HG03095 (cell line): ENCODE measurements at regions not wholly inside any gene's neighbourhood (a gene's known extent, or its start where the extent isn't known, plus 50 kb on each side); places are given as distances from the start of the nearest gene placed in this dataset.
"Not testable (repeated sequence)": the region's sequence is repeated elsewhere in the genome, so short reads cannot be mapped to it uniquely, and the experiment has no call there.

Experiments used
- ATAC-seq: cut with Tn5 transposase; IDR thresholded peaks from one replicate; pipeline ENCODE4 v1.9.1; 2021; ENCODE audit warnings: moderate library complexity; ENCODE audit not compliant: unreplicated experiment

DNA sequence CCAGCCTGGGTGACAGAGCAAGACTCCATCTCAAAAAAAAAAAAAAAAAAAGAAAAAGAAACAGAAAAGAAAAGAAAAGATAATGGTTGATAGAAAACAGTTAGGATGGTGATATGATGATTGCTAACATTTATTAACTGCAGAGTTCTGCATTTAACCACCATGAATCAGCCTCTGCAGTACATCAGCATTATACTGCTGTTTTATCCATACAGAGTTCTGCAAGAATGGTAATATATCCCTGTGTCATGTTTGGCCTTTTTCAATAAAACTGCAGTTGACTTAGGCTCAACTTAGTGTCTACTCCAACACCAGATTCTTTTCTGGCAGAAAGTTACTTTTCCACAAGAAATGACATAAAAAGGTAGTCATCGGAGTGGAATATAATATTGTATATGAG, 62.6 kb downstream of the DUSP6 start:
- ATAC-seq: no peak

DNA sequence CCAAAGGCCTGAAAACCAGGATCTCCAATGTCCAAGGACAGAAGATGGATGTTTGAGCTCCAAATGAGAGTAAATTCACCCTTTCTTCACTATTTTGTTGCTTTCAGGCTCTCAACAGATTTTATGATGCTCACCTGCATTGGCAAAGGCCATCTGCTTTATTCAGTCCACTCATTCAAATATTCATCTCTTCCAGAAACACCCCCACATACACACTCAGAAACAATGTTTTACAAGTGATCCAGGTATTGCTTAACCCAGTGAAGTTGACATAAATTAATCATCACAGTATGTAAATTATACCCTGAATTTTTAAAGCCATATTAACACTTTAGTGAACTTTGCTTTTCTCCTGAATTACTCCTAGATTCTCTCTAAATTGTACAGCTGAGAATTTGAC, 63.3 kb downstream of the DUSP6 start:
- ATAC-seq: no peak

DNA sequence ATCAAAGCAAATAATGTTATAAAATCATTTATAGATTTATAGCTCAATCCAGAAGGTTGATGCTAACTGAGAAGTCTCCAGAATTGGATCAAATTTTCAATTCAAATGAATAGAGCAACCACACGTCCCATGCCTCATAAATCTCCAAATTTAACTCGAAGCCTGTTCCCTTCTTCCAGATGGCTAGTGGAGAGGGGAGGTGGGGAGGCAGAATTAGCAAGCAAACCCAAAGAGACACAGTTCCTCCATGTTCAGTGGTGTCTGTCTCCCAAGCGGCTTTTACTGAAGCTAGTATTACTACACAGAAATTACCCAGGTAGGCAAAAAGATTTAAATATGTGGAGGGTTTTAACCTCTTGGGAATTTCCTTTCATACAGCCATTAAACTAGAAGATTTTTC, 65.8 kb downstream of the DUSP6 start:
- no peak for ATAC-seq

DNA sequence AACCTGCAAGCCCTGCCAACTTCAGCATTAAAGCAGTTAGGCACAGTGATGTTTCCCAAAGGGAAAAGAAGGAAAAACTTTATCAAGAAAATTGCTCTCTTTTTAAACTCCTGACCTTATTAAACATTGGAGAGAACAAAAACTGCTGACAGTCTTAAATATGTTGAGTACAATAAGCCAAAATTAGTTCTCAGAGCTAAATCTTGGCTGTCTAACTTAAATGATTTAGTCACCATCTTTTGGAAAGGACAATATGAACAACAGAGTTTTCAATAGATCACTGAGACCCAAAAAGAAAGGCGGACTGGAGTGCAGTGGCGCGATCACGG, 70.8 kb downstream of the DUSP6 start:
- ATAC-seq: no peak

DNA sequence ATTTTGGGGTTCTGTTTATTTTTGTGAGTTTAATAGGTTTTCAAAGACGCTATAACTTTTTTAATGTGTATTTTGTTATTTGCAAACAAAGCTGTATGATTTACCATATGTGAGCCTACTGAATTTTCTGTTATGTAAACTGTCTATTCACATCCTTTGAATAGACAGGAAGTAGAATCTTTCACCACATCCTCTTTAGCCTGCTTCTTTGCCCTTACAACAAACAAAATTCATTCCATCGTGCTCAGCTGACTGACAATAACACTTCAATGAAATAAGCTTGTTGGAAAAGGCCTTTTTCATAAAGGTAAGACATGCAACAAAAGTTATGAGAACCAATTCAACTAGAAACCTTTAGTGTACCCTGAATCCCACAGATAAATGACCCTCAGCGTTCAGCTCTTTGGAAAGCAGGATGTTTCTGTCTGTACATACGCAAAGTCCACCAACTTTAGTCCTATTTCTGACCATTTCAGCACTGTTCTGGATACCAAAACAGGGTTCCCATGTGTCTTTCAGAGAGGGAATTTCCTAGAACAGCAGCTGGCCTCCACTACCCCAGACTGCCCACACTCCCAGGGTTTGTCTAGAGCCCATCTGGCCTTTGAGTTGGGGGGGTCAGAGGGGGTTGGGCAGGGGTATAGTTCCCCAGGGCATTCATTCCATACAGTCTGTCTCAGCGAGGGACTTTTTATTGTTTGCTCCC, 71.3 kb downstream of the DUSP6 start:
- ATAC-seq: no peak

DNA sequence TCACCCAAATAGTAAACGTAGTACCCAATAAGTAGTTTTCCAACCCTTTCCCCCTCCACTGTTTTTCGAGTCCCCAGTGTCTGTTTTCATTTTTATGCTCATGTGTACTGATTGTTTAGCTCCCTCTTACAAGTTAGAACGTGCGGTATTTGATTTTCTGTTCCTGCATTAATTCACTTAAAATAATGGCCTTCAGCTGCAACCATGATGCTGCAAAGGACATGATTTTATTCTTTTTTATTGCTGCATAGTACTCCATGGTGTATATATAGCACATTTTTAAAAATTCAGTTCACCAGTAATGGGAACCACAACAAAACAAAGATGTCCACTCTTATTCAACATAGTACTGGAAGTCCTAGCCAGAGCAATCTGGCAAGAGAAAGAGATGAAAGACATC, 72.8 kb downstream of the DUSP6 start:
- no peak for ATAC-seq

DNA sequence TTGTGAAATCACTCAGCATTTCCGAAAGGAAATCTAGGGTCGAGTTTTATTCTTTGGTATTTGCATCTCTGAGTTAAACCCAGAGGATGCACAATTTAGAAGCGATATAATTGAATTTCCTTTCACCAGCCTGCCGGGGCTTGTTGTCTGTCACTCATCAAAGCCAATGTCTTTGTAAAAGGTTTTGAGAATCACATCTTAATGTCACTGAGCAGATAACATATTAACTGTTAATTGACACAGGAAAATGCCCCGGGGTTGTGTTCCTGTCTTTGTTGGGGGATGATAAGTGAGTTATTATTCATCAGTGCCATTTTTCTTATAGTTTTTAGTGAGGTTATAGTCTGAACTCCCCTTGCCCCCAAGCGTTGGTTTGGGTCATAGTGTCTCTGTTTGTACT, 73.4 kb downstream of the DUSP6 start:
- ATAC-seq: no peak

DNA sequence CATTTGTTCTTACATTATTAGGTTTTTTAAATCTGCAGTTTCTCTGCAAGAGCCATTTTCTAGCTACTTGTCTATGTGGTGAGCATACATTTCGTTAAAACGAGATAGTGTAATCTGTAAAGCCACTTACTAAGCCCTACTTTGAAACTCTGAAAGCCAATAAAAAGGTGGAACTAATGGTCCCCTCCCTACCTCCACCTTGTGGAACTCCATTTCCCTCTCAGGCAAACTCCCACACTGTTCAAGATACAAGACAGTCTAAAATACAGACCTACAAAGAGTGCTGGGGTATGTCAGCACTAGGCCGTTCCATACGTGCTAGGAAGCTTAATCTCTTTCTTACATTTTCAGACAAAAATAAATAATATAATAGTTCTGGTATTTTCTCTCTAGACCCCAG, 74.1 kb downstream of the DUSP6 start:
- ATAC-seq: no peak

DNA sequence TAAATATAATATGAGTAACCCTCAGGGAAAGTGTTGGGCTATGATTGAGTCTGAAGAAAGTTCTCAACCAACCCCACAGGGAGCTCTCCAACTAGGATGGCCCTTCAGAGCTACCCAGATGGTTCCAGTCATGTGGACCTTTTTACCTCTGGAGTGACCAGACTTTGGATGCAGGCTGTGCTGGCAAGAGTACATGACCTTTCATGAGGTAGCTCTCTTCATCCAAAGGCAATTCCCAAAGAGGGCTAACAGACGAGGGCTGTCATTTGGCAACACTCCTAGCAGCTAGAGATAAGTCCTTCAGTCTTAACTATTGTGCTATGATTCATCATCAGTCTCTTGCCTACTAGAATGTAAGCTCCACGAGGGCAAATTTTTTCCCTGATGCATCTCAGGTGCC, 75.4 kb downstream of the DUSP6 start:
- no peak for ATAC-seq

DNA sequence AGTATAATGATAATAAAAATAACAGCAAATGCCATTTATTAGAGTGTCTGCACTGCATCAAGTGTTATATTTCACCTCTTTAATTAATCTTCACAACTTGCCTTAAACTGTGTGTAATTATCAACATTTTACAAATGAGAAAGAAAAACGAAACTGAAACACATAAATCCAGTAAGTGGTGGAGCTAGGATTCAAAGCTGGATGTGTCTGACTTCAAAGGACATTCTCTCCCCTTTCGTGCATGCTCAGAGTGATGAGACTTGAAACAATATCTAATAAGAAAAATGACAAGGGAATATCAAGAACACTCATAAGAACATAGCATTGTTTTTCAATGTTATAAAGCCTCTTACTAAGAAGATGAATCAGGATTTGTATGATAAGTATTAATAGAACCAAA, 78.8 kb downstream of the DUSP6 start:
- ATAC-seq: no peak

DNA sequence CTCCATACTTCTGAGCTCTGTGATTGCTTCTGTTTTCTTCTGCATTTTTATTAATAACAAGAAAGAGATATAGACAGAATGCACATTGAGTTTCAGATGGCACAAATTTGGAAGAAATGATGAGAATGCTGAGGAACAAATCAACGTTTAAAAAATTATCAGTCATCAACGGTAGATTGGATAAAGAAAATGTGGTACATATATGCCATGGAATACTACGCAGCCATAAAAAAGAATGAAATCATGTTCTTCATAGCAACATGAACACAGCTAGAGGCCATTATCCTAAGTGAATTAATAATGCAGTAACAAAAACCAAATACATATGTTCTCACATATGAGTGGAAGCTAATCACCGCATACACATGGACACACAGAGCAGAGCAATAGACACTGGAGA, 81.8 kb downstream of the DUSP6 start:
- ATAC-seq: no peak

DNA sequence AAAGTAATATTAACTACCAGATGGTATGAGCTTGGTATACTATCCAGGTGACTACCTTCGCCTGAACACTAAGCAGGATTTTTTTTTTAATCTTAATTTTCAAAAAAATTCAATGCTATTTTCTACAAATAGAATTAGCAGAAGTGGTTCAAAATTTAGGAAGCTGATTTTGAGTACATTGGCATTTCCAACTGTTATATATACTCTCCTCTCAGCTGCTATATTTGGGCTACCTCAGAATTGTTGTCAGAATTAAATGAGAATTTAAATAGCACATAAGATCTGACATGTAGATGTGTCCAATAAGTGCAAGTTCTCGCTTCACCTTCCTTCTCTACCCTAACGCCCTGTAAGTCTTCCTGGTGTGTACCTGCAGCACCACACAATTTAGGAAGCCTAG, 83.1 kb downstream of the DUSP6 start:
- no peak for ATAC-seq

DNA sequence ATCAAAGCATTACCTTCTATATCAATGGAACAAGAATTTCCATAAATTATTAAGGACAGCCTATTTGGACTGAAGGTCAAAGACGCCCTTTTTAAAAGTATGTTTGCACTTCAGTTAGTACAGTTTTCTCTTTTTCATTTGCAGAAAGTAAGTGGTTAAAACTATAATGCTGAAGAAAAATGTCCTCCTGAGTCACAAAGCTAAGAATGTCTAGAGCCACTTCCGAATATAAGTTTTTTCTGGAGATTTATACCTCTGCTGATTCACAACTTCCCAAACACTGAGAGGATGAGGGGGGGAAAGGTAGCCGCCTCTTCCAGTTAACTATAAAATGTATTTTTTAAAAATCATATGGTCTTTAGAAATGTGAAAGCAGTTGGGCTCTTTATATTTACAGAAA, 84.9 kb downstream of the DUSP6 start:
- no peak for ATAC-seq

DNA sequence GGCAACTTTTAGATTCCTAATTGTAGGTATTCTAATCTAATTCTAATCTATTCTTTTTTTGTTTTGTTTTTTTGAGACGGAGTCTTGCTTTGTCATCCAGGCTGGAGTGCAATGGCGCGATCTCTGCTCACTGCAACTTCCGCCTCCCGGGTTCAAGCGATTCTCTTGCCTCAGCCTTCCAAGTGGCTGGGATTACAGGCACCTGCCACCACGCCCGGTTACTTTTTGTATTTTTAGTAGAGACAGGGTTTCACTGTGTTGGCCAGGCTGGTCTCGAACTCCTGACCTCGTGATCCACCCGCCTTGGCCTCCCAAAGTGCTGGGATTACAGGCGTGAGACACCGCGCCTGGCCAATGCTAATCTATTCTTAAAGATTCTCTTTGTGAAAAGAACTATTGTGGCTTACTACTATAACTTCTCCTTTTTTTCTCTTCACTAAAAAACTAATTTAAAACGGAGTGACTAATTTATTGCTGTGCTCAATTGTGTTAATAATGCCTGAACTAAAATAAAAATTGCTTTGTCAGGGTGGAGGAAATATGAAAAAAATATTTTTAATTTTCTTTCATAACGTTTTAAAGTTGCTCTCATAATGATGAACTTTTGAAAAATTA, 85.6 kb downstream of the DUSP6 start:
- not testable (repeated sequence) for ATAC-seq

DNA sequence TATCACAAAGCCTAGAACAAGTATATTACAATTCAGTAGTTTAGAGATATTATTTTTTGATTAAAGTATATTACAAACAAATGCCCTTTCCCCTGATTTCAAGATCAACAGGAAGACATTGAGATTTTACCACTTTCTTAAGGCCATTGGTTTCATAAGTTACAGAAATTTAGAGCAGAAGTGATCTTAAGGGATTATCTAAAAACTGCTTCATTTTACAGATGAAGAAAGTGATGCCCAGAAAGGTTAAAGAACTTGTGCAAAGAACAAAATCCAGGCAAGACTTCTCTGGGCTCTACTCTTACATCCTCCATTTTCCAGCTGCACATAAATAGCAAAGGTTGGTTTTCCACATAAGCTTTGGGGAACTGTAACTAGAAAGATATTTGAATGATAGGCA, 87.5 kb downstream of the DUSP6 start:
- ATAC-seq: no peak

DNA sequence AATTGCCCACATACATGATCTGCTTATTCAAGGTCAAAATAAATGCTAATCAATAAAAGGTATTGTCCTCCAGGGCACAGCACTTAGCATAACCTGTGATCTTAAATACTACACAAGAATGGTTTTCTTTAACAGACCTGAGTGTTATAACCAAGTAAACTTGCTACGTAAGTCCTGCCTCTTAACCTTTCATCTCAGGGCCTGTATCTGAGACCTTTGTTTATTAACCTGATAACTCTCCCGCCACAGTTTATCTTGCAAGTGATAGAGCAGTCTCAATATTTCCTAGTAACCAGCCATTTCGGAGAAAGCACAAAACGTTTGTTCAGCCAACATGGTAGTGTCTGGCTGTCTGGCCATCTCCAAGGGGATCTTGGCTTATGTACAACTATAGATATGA, 88.4 kb downstream of the DUSP6 start:
- no peak for ATAC-seq

DNA sequence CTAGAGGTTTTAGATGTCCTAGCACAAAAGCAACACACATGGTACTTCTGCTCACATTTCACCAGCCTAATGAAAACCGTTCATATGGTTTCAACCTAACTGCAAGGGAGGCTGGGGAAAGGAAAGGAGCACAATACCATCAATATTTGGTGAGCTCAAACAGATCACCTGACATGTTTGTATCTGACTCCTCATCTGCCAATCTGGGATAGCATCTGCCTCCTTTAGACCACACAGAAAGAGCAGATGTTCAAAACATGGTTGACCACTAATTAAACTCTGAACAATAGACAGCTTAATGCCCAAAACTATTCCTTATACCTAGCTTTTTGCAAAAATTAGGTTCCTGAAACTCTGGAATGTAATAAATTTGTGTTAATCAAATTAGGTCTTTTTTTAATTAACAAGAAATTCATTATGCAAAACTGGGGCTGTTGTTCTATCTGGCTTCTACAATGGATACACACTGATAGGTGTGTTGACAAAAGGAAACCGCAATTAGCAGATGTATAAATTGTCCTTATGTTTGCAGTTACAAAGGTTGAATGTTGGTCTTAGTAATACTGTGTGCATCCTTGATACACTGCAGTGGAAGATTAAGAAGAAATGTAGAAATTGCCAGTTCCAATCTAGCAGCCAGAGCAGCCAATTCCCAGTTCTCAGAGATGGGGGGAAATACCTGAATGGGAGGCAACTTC, 89.3 kb downstream of the DUSP6 start:
- ATAC-seq: no peak

DNA sequence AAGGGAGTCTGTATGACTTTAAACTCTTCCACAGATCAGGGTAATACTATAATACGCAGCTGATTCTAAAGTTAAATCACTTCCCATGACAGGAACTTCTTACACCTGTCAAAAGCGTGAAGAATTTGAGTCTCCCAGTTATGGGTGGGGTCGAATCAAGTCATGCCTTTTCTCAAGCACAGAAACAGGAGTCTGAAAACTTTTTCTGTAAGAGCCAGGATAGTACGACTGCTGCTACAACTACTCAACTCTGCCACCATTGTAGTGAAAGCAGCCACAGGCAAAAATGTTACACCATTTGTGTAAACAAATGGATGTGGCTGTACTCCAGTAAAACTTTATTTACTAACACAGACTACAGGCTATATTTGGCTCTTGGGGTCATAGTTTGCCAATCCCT, 90.3 kb downstream of the DUSP6 start:
- ATAC-seq: no peak

DNA sequence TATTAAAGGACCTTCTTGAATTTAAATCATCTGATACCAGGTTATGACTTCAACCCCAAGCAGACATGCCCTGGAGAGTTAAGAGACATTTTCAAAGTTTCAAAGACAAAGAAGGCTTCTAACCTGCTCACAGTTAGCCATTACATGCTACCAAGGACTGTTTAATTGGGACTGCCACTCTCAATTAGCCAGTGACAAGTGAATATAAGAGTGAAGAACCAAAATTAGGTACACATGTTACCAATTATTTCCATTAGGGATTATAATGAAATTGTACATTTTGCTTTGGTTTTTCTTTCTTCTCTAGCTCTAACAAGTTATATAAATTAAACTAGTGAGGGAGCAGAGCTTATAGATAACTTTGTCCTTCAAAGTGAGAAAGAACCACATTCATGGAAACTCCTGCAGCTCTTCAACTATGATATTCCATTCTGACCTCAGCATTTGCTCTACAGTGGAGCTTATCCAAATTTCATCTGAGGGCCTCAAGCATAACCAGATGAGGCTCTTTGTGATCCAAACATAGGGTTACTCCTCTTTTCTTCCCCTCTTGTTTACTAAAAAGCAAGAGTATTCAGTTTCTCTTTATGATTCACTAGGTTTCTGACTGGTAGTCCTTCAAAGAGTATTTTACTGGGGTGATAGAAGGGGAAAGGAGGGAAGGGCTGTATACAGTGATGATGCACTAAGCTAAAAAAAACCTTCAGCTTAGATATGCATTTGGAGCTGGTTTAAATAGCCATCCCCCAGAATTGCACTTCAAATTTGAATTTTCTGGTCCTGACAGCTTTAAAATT, 91.3 kb downstream of the DUSP6 start:
- no peak for ATAC-seq

DNA sequence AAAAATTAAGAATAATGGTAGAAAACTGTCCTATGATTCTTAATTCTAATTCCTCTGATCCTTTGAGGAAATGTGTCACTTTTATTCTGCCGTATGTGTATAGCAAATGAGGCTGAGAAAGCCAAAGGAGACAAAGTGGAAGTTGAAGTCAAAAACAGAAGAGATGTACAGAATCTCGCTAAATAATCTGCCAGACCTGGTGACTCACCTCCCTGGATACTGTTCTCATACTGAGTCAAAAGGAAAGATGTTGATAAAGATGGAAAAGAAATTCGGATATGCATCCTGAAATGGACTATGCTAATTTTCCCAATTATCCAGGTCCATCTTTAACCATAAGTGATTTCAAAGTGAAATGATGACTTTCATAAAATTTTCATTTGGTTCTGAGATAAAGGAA, 92.5 kb downstream of the DUSP6 start:
- ATAC-seq: no peak

DNA sequence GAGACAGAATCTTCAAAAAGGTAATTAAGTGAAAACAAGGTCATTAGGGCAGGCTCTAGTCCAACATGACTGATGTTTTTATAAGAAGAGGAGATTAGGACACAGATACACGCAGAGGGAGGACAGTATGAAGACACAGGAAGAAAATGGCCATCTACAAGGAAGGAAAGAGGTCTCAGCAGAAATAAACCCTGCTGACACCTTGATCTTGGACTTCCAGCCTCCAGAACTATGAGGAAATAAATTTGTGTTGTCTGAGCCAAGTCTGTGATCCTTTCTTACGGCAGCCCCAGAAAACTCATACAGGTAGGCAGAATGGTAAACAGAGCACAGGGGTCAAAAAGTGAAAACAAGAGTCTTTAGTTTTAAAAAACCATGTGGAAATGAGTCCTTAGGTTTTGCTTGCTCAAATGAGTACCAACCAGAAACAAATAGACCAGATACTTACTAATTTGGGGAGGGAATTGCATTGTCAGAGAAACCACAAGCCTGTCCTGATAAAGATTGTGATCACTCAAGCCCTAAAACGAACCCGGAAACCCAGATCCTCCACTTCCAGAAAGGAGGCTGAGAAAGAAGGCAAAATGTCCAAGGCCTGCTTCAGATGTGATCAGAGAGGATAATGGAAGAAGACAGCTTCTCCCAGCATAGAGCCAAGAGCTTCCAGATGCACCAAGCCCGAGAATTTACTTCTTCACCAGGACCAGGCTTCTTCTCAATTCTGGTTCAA, 93.9 kb downstream of the DUSP6 start:
- ATAC-seq: no peak
